HCT116 (cell line): ENCODE measurements at regions not wholly inside any gene's neighbourhood (a gene's known extent, or its start where the extent isn't known, plus 50 kb on each side); places are given as distances from the start of the nearest gene placed in this dataset.

Experiments
- ATAC-seq: fragments of 200-7000 bp; cut with Tn5 transposase; 2 replicates; pipeline ENCODE4 v1.9.1; 2020; ENCODE audit warnings: mild to moderate bottlenecking, moderate library complexity
- BruUV-seq: library from RNA; stranded (reverse); fragments of 400-500 nt; replicated peaks from 2 replicates; lab custom pipeline; 2021; lab: Mats Ljungman, UMichigan
- CTCF ChIA-PET: fragments of 300-600 bp; sonication (Branson Sonifier 250); formaldehyde crosslinking; loops from one replicate; lab custom pipeline; 2021; ENCODE audit warnings: antibody characterized with exemption; lab: Charles Lee
- POLR2A ChIA-PET: fragments of 300-600, 350-600 bp; sonication (Branson Sonifier 250); formaldehyde crosslinking; loops from one replicate; lab custom pipeline; 2021; ENCODE audit warnings: antibody characterized with exemption; lab: Charles Lee
- RAD21 ChIA-PET, 2 experiments: fragments of 300-600 bp; sonication (Branson Sonifier 250); formaldehyde crosslinking; loops; one replicate each; lab custom pipeline; 2023; ENCODE audit warnings: low total read pairs in 2 of 2; ENCODE audit not compliant: uncharacterized antibody in 2 of 2, unreplicated experiment in 2 of 2, low non-redundant PET in 1 of 2; lab: Charles Lee
- DNase-seq: peaks from one replicate; pipeline ENCODE4 v3.0.0-alpha.2; 2010; ENCODE audit warnings: low read depth, low spot score
- H2AFZ ChIP-seq: fragments of 200-600 bp; shearing (Covaris generic), sonication (generic); 2 replicates; pipeline ENCODE4 v1.6.1; 2017; ENCODE audit warnings: low read depth, mixed run types, mixed read lengths, antibody characterized with exemption, low read length; ENCODE audit not compliant: poor library complexity, severe bottlenecking
- H3K27ac ChIP-seq: 2 replicates; pipeline ENCODE4 v1.5.1; 2012; ENCODE audit warnings: low read depth, low read length
- H3K27me3 ChIP-seq: fragments of 200-600 bp; sonication (generic); 2 replicates; pipeline ENCODE4 v1.6.1; 2016; ENCODE audit warnings: mixed run types, low read length, mixed read lengths; ENCODE audit not compliant: insufficient read depth
- H3K36me3 ChIP-seq, 2 experiments: fragments of 200-500 bp in 1 of 2; fragments of 200-600 bp in 1 of 2; sonication (Bioruptor generic) in 1 of 2; sonication (generic) in 1 of 2; 2 replicates each; pipeline versions ENCODE4 v1.5.1 to v1.6.1; 2014 to 2016; ENCODE audit warnings: low read length in 2 of 2, inconsistent platforms in 1 of 2, mixed read lengths in 1 of 2, mixed run types in 1 of 2; ENCODE audit not compliant: insufficient read depth in 2 of 2, control insufficient read depth in 1 of 2
- H3K4me1 ChIP-seq, 2 experiments: fragments of 200-600 bp in 1 of 2; sonication (generic) in 1 of 2; 2 replicates each; pipeline versions ENCODE4 v1.5.1 to v1.6.1; 2012 to 2017; ENCODE audit warnings: low read length in 2 of 2, inconsistent platforms in 1 of 2, mild to moderate bottlenecking in 1 of 2, mixed read lengths in 1 of 2, mixed run types in 1 of 2, moderate library complexity in 1 of 2; ENCODE audit not compliant: insufficient read depth in 2 of 2, control insufficient read depth in 1 of 2
- H3K4me2 ChIP-seq: fragments of 200-600 bp; sonication (generic); 2 replicates; pipeline ENCODE4 v1.6.1; 2017; ENCODE audit warnings: mixed run types, low read length, mixed read lengths
- H3K4me3 ChIP-seq, 2 experiments: fragments of 200-600 bp in 1 of 2; sonication (generic) in 1 of 2; replicated peaks in 1 of 2; 2 replicates each; pipeline ENCODE4 v1.5.1; 2011 to 2016; ENCODE audit warnings: low read length in 2 of 2, control low read depth in 1 of 2, low read depth in 1 of 2, mild to moderate bottlenecking in 1 of 2, mixed read lengths in 1 of 2, mixed run types in 1 of 2
- H3K79me2 ChIP-seq: fragments of 200-600 bp; sonication (generic); 2 replicates; pipeline ENCODE4 v1.6.1; 2017; ENCODE audit warnings: mild to moderate bottlenecking, mixed run types, low read length, moderate library complexity, mixed read lengths; ENCODE audit not compliant: insufficient read depth
- H3K9ac ChIP-seq: fragments of 200-600 bp; sonication (generic); 2 replicates; pipeline ENCODE4 v1.6.1; 2016; ENCODE audit warnings: low read length, mixed read lengths
- H3K9me2 ChIP-seq: fragments of 200-600 bp; sonication (generic), shearing (Covaris generic); 2 replicates; pipeline ENCODE4 v1.6.1; 2017; ENCODE audit warnings: mixed run types, mild to moderate bottlenecking, moderate library complexity; ENCODE audit not compliant: insufficient read depth
- H3K9me3 ChIP-seq, 2 experiments: fragments of 200-500 bp in 1 of 2; fragments of 200-600 bp in 1 of 2; sonication (Bioruptor generic) in 1 of 2; sonication (generic) in 1 of 2; 2 replicates each; pipeline ENCODE4 v1.6.1; 2014 to 2017; ENCODE audit warnings: low read length in 2 of 2, mixed read lengths in 2 of 2, inconsistent platforms in 1 of 2, low read depth in 1 of 2, mild to moderate bottlenecking in 1 of 2, mixed run types in 1 of 2, moderate library complexity in 1 of 2; ENCODE audit not compliant: control insufficient read depth in 1 of 2, insufficient read depth in 1 of 2
- H4K20me1 ChIP-seq: fragments of 200-600 bp; sonication (generic), shearing (Covaris generic); 2 replicates; pipeline ENCODE4 v1.6.1; 2017; ENCODE audit warnings: mixed run types, mild to moderate bottlenecking, moderate library complexity; ENCODE audit not compliant: insufficient read depth
- CTCF ChIP-seq, 3 experiments: fragments of 200-600 bp in 1 of 3; sonication (generic) in 1 of 3; IDR thresholded peaks in 2 of 3; conservative IDR thresholded peaks in 1 of 3; 2 replicates each; pipeline ENCODE4 v1.5.1; 2012 to 2017; ENCODE audit warnings: low read depth in 2 of 3, low read length in 2 of 3, antibody characterized with exemption in 1 of 3, borderline replicate concordance in 1 of 3, control low read depth in 1 of 3, mild to moderate bottlenecking in 1 of 3, mixed read lengths in 1 of 3, mixed run types in 1 of 3, moderate library complexity in 1 of 3; ENCODE audit not compliant: insufficient read depth in 1 of 3
- FOSL1 ChIP-seq: IDR thresholded peaks from 2 replicates; pipeline ENCODE4 v1.6.1; 2012; ENCODE audit warnings: low read depth
- POLR2A ChIP-seq: IDR thresholded peaks from 2 replicates; pipeline ENCODE4 v1.7.0; 2011; ENCODE audit warnings: borderline replicate concordance; ENCODE audit not compliant: insufficient read depth, insufficient read length; ENCODE audit errors: extremely low read depth
- YY1 ChIP-seq: IDR thresholded peaks from 2 replicates; pipeline ENCODE4 v1.6.1; 2011; ENCODE audit warnings: low read length, low read depth, moderate library complexity, mild to moderate bottlenecking; ENCODE audit not compliant: insufficient replicate concordance; ENCODE audit errors: extremely low read depth
- ZBTB33 ChIP-seq: IDR thresholded peaks from 2 replicates; pipeline ENCODE4 v1.6.1; 2011; ENCODE audit warnings: mild to moderate bottlenecking, low read length, moderate library complexity; ENCODE audit not compliant: insufficient replicate concordance; ENCODE audit errors: extremely low read depth
- ZNF274 ChIP-seq: fragments of 200-500 bp; sonication (Bioruptor generic); IDR thresholded peaks from 2 replicates; pipeline ENCODE4 v1.6.1; 2014; ENCODE audit warnings: mild to moderate bottlenecking, low read depth, low read length, inconsistent platforms
- intact Hi-C: fragments of 100-400 bp; cut with micrococcal nuclease; formaldehyde crosslinking; loops from 2 replicates; pipeline ENCODE4 v1.10.0; 2022
- TF ChIP-seq, protein P1 (sequence below): IDR thresholded peaks from 2 replicates; pipeline ENCODE4 v1.6.1; 2012

GRCh38 chr5:98500811-98501210 is 272.7 kb upstream of the RGMB start:
- RAD21 ChIA-PET, result no interaction called here
- Histone ChIP-seq H3K9me3 (no peaks in the 10 kb centered on the region), H3K36me3 (no peaks in the 10 kb centered on the region), H3K4me3 (no peak overlapping the region), H3K9ac (no peak overlapping the region), H4K20me1 (no peaks in the 10 kb centered on the region), H2AFZ (no peak overlapping the region), H3K79me2 (no peaks in the 10 kb centered on the region), H3K4me2 (no peak overlapping the region), H3K27me3 (no peaks in the 10 kb centered on the region), H3K27ac (no peak overlapping the region), H3K4me1 (no peaks in the 10 kb centered on the region), H3K9me2 (no peaks in the 10 kb centered on the region)
- ATAC-seq (no peak), DNase-seq (no peak)
- CTCF ChIA-PET, result no interaction called here
- POLR2A ChIA-PET, result no interaction called here
- intact Hi-C loops, result no loop called here
- BruUV-seq, result no TSS peak
- no peak for TF ChIP-seq FOSL1
- no peak for TF ChIP-seq ZNF274
- no peak for TF ChIP-seq YY1
- TF ChIP-seq ZBTB33, result no peak
- TF ChIP-seq POLR2A, result no peak
- no peak for TF ChIP-seq CTCF (IDR thresholded peaks at IDR 0.05 in 2 of 3, conservative IDR thresholded peaks at IDR 0.05 in 1 of 3; ENCODE audit: borderline replicate concordance in 1 of 3, insufficient read depth in 1 of 3, low read depth in 2 of 3, low read length in 2 of 3)
- TF ChIP-seq, protein P1, sequence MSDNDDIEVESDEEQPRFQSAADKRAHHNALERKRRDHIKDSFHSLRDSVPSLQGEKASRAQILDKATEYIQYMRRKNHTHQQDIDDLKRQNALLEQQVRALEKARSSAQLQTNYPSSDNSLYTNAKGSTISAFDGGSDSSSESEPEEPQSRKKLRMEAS, result no peak
